ENCODE measurements at regions not wholly inside any gene's neighbourhood (a gene's known extent, or its start where the extent isn't known, plus 50 kb on each side); places are given as distances from the start of the nearest gene placed in this dataset. TPM values are rescaled to one million over a fixed set of nuclear protein-coding genes. Genes with fewer than 3 reads are reported as not detected.

DNA sequence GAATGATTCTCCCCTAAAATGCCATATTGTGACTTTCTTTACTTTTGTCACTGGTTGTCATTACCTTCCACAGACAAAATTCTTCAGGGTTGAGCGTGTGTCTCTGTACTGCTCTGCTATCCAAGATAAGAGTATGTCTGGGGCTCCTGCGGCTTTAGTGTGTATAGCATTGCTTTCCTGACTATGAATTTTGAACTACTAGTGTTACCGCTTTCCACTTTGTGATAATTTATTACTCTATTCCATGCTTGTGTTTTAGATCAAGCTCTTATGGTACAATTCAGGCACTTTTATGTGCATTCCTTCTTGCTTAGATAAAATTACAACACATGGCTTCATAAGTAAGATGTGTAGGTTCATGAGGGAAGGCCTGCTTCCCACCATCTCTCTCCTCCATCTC, 51.5 kb upstream of the MEF2C start:
- Histone ChIP-seq H2AFZ (no peak overlapping the region), H3K4me3 (no peak overlapping the region), H3K4me2 (no peak overlapping the region), H3K36me3 (replicated peaks; ENCODE audit: insufficient read depth, low read depth) (no peaks in the 10 kb centered on the region), H3K9me2 (replicated peaks; ENCODE audit: insufficient read depth) (no peaks in the 10 kb centered on the region), H3K9me3 (ENCODE audit: low read depth) (no peaks in the 10 kb centered on the region), H3K27ac (no peak overlapping the region), H3K79me2 (no peaks in the 10 kb centered on the region), H4K20me1 (ENCODE audit: insufficient read depth, poor library complexity, severe bottlenecking) (no peaks in the 10 kb centered on the region), H3K27me3 (no peaks in the 10 kb centered on the region), H3K4me1 (ENCODE audit: insufficient read depth) (no peaks in the 10 kb centered on the region)
- TF ChIP-seq, protein P1, sequence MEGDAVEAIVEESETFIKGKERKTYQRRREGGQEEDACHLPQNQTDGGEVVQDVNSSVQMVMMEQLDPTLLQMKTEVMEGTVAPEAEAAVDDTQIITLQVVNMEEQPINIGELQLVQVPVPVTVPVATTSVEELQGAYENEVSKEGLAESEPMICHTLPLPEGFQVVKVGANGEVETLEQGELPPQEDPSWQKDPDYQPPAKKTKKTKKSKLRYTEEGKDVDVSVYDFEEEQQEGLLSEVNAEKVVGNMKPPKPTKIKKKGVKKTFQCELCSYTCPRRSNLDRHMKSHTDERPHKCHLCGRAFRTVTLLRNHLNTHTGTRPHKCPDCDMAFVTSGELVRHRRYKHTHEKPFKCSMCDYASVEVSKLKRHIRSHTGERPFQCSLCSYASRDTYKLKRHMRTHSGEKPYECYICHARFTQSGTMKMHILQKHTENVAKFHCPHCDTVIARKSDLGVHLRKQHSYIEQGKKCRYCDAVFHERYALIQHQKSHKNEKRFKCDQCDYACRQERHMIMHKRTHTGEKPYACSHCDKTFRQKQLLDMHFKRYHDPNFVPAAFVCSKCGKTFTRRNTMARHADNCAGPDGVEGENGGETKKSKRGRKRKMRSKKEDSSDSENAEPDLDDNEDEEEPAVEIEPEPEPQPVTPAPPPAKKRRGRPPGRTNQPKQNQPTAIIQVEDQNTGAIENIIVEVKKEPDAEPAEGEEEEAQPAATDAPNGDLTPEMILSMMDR (IDR thresholded peaks at IDR 0.05; ENCODE audit: poor library complexity), result no peak
- TF ChIP-seq EZH2phosphoT487 (IDR thresholded peaks at IDR 0.05; ENCODE audit: low read depth, severe bottlenecking, unreplicated experiment), result no peak
- TF ChIP-seq EZH2 (IDR thresholded peaks at IDR 0.05; ENCODE audit: borderline replicate concordance), result no peak
- no peak for DNase-seq (ENCODE audit: low spot score)
- WGBS (ENCODE audit: low lambda C conversion rate, missing lambda C conversion rate), result 94% methylated on average over 3 of the region's 3 CpGs

Small RNA genes in the stretch of these regions (microRNA-seq; reads per million reads assigned to microRNA genes)
- gene MIR3660, result not detected

Small RNA genes in the stretch of these regions (small RNA-seq; reads per million reads assigned to genes)
- not detected for gene MIR3660
